Loucy (cell line): ENCODE measurements at regions not wholly inside any gene's neighbourhood (a gene's known extent, or its start where the extent isn't known, plus 50 kb on each side); places are given as distances from the start of the nearest gene placed in this dataset.

Experiments
- H2AFZ ChIP-seq: fragments of 200-600 bp; sonication (generic); 2 replicates; pipeline ENCODE4 v1.6.0; 2016; ENCODE audit warnings: antibody characterized with exemption, mild to moderate bottlenecking, low read length, moderate library complexity
- H3F3A ChIP-seq: fragments of 200-600 bp; 2 replicates; pipeline ENCODE4 v1.6.0; 2016; ENCODE audit warnings: antibody characterized with exemption, low read depth, mild to moderate bottlenecking
- H3K27me3 ChIP-seq: fragments of 200-600 bp; sonication (generic); 2 replicates; pipeline ENCODE4 v1.6.1; 2014; ENCODE audit warnings: low read length, mild to moderate bottlenecking; ENCODE audit not compliant: insufficient read depth, poor library complexity, severe bottlenecking
- H3K36me3 ChIP-seq: fragments of 200-600 bp; sonication (generic); 2 replicates; pipeline ENCODE4 v1.6.1; 2016; ENCODE audit warnings: low read length; ENCODE audit not compliant: insufficient read depth
- H3K4me1 ChIP-seq: fragments of 200-600 bp; sonication (generic); 2 replicates; pipeline ENCODE4 v1.5.1; 2014; ENCODE audit warnings: low read length, mild to moderate bottlenecking; ENCODE audit not compliant: insufficient read depth, poor library complexity, severe bottlenecking
- H3K4me2 ChIP-seq: fragments of 200-600 bp; sonication (generic); 2 replicates; pipeline ENCODE4 v1.6.0; 2014; ENCODE audit warnings: antibody characterized with exemption, low read length, low read depth, mild to moderate bottlenecking; ENCODE audit not compliant: poor library complexity, severe bottlenecking
- H3K4me3 ChIP-seq: fragments of 200-600 bp; sonication (generic); 2 replicates; pipeline ENCODE4 v1.5.1; 2014; ENCODE audit warnings: low read length, mild to moderate bottlenecking, mixed read lengths; ENCODE audit not compliant: poor library complexity, severe bottlenecking
- H3K79me2 ChIP-seq: fragments of 200-600 bp; sonication (generic); 2 replicates; pipeline ENCODE4 v1.6.1; 2014; ENCODE audit warnings: low read length; ENCODE audit not compliant: insufficient read depth
- H3K9ac ChIP-seq: fragments of 200-600 bp; sonication (generic); 2 replicates; pipeline ENCODE4 v1.6.0; 2014; ENCODE audit warnings: mild to moderate bottlenecking, low read depth, low read length, moderate library complexity; ENCODE audit not compliant: poor library complexity, severe bottlenecking
- H3K9me2 ChIP-seq: fragments of 200-600 bp; sonication (generic); replicated peaks from 2 replicates; pipeline ENCODE4 v1.6.1; 2016; ENCODE audit warnings: low read depth, low read length, mixed read lengths
- H3K9me3 ChIP-seq: fragments of 200-600 bp; sonication (generic); 2 replicates; pipeline ENCODE4 v1.6.1; 2014; ENCODE audit warnings: mild to moderate bottlenecking, antibody characterized with exemption, low read length, low read depth; ENCODE audit not compliant: insufficient read depth
- H4K20me1 ChIP-seq: fragments of 200-600 bp; sonication (generic); 2 replicates; pipeline ENCODE4 v1.6.0; 2014; ENCODE audit warnings: antibody characterized with exemption, low read length, mild to moderate bottlenecking; ENCODE audit not compliant: insufficient read depth, poor library complexity, severe bottlenecking
- EZH2phosphoT487 ChIP-seq: fragments of 200-600 bp; IDR thresholded peaks from 2 replicates; pipeline ENCODE4 v1.6.1; 2018; ENCODE audit warnings: antibody characterized with exemption, mild to moderate bottlenecking, moderate library complexity, borderline replicate concordance
- TF ChIP-seq, protein P1 (sequence below): fragments of 200-600 bp; sonication (generic); conservative IDR thresholded peaks from 2 replicates; pipeline ENCODE4 v1.5.1; 2014; ENCODE audit warnings: mild to moderate bottlenecking, antibody characterized with exemption, low read length

DNA sequence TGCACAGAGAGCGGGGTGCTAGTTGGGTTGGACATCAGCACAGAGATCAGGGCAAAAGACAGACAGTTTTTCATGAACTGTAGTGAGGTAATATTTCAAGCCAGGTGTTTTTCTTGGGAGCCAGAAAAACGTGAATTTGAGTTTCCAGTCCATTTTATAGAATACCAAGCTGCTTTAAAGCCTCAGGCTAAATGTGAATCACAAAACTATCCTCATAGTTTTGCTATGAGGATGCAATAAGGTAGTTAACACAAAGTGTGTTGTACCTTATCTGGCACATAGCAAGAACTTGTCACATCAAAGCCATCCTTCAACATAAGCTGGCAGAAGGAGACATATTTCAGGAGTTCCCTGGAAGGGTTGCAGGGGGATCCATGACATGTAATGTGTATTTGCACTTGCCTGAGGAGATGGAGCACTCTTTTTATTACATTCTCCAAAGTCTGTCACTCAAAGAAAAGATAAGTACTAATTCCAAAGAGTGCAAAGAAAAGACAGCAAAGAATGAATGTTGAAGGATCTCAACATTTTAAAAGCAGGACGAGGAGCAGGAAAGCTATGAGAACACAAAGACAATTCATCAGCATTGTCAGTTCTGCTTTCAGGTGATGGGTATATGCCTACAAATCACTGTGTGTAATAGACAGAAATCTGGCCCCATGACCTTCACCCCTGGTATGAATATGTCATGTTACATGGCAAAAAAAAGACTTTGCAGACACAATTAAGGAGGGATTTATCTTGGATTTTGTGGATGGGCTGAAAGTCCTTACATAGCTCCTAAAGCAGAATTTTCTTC is 1046.4 kb downstream of the NTRK3 start:
- Histone ChIP-seq H3K9ac (no peak overlapping the region), H3K4me2 (no peak overlapping the region), H3K79me2 (no peaks in the 10 kb centered on the region), H3K9me3 (no peaks in the 10 kb centered on the region), H3K4me1 (no peaks in the 10 kb centered on the region), H4K20me1 (no peaks in the 10 kb centered on the region), H2AFZ (no peak overlapping the region), H3K9me2 (no peaks in the 10 kb centered on the region), H3F3A (no peaks in the 10 kb centered on the region), H3K36me3 (no peaks in the 10 kb centered on the region), H3K4me3 (no peak overlapping the region), H3K27me3 (no peaks in the 10 kb centered on the region)
- TF ChIP-seq, protein P1, sequence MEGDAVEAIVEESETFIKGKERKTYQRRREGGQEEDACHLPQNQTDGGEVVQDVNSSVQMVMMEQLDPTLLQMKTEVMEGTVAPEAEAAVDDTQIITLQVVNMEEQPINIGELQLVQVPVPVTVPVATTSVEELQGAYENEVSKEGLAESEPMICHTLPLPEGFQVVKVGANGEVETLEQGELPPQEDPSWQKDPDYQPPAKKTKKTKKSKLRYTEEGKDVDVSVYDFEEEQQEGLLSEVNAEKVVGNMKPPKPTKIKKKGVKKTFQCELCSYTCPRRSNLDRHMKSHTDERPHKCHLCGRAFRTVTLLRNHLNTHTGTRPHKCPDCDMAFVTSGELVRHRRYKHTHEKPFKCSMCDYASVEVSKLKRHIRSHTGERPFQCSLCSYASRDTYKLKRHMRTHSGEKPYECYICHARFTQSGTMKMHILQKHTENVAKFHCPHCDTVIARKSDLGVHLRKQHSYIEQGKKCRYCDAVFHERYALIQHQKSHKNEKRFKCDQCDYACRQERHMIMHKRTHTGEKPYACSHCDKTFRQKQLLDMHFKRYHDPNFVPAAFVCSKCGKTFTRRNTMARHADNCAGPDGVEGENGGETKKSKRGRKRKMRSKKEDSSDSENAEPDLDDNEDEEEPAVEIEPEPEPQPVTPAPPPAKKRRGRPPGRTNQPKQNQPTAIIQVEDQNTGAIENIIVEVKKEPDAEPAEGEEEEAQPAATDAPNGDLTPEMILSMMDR, result no peak
- no peak for TF ChIP-seq EZH2phosphoT487

GRCh38 chr15:87207990-87208580 is 1048.5 kb downstream of the NTRK3 start:
- no peaks in the 10 kb centered on the region for H3K36me3 ChIP-seq
- H2AFZ ChIP-seq, result no peak overlapping the region
- H3K9me3 ChIP-seq, result no peaks in the 10 kb centered on the region
- no peaks in the 10 kb centered on the region for H4K20me1 ChIP-seq
- H3K9me2 ChIP-seq, result no peaks in the 10 kb centered on the region
- H3K27me3 ChIP-seq, result no peaks in the 10 kb centered on the region
- no peak overlapping the region for H3K4me2 ChIP-seq
- H3F3A ChIP-seq, result no peaks in the 10 kb centered on the region
- H3K4me3 ChIP-seq, result no peak overlapping the region
- no peaks in the 10 kb centered on the region for H3K4me1 ChIP-seq
- H3K9ac ChIP-seq, result no peak overlapping the region
- TF ChIP-seq, protein P1, result no peak
- TF ChIP-seq EZH2phosphoT487, result no peak
- H3K79me2 ChIP-seq, result no peaks in the 10 kb centered on the region

DNA sequence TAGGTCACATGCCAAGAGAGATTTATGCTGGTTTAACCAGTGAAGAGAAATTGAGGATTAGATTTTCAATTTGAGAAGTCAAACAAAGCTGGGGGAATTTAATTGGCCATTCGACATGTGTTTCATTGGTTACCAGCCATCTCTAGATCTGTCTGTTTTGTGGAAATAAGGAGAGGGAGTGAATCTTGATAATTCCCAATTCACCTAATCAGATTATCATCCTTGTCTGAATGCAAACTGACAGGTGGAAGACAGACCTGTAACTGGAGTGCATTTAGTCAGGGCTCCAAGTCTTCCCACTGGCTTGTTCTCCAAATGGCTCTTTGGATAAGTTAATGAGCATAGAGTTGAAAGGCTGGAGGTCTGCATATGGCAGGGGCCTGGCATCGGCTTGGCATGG is 1049.3 kb downstream of the NTRK3 start:
- H3K36me3 ChIP-seq, result no peaks in the 10 kb centered on the region
- no peak overlapping the region for H3K9ac ChIP-seq
- no peaks in the 10 kb centered on the region for H4K20me1 ChIP-seq
- H3K9me2 ChIP-seq, result no peaks in the 10 kb centered on the region
- H3K9me3 ChIP-seq, result no peaks in the 10 kb centered on the region
- H3K4me2 ChIP-seq, result no peak overlapping the region
- no peaks in the 10 kb centered on the region for H3K79me2 ChIP-seq
- H3F3A ChIP-seq, result no peaks in the 10 kb centered on the region
- H3K4me1 ChIP-seq, result no peaks in the 10 kb centered on the region
- H3K27me3 ChIP-seq, result no peaks in the 10 kb centered on the region
- no peak overlapping the region for H2AFZ ChIP-seq
- TF ChIP-seq, protein P1, result no peak
- TF ChIP-seq EZH2phosphoT487, result no peak
- no peak overlapping the region for H3K4me3 ChIP-seq
